ENCODE measurements at regions not wholly inside any gene's neighbourhood (a gene's known extent, or its start where the extent isn't known, plus 50 kb on each side); places are given as distances from the start of the nearest gene placed in this dataset.

DNA sequence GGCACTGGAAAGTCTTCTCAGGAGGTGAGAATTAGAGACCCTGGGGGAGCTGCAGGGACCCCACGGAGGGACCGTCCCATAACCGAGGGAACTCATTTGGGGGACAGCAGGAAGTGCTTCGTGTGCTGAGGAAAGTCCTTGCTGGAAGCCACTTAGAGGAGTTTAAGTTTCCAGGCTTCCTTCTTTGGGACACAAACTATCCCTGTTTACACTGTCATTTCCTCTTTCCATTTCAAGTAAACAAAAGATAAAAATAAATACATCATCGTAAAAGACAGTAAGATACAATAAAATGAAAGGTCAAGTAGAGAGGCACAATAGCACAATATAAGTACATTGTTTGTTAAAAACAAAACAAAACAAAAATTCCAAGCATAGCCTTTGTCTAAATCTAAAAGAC is 101.2 kb downstream of the TTLL2 start:
- in situ Hi-C loops (cut with HindIII; ENCODE audit: low pct_ligation_motif_present, low sequenced_read_pairs): no loop called here
- no peak for DNase-seq
- H3K27ac ChIP-seq: no peak overlapping the region
- no peaks in the 10 kb centered on the region for H3K36me3 ChIP-seq (replicated peaks)
- TF ChIP-seq, protein P1, sequence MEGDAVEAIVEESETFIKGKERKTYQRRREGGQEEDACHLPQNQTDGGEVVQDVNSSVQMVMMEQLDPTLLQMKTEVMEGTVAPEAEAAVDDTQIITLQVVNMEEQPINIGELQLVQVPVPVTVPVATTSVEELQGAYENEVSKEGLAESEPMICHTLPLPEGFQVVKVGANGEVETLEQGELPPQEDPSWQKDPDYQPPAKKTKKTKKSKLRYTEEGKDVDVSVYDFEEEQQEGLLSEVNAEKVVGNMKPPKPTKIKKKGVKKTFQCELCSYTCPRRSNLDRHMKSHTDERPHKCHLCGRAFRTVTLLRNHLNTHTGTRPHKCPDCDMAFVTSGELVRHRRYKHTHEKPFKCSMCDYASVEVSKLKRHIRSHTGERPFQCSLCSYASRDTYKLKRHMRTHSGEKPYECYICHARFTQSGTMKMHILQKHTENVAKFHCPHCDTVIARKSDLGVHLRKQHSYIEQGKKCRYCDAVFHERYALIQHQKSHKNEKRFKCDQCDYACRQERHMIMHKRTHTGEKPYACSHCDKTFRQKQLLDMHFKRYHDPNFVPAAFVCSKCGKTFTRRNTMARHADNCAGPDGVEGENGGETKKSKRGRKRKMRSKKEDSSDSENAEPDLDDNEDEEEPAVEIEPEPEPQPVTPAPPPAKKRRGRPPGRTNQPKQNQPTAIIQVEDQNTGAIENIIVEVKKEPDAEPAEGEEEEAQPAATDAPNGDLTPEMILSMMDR (IDR thresholded peaks at IDR 0.05; ENCODE audit: low read depth, low read length, missing control alignments): no peak
- H3K4me3 ChIP-seq (ENCODE audit: low read depth, low read length): no peak overlapping the region
- H3K27me3 ChIP-seq (replicated peaks): no peaks in the 10 kb centered on the region

- DNase-seq: no peak
- no peak overlapping the region for H3K4me3 ChIP-seq (ENCODE audit: low read depth, low read length)
- TF ChIP-seq, protein P1 (IDR thresholded peaks at IDR 0.05; ENCODE audit: low read depth, low read length, missing control alignments): no peak
- H3K27me3 ChIP-seq (replicated peaks): no peaks in the 10 kb centered on the region
- in situ Hi-C loops (cut with HindIII; ENCODE audit: low pct_ligation_motif_present, low sequenced_read_pairs): no loop called here
- H3K27ac ChIP-seq: no peak overlapping the region
- no peaks in the 10 kb centered on the region for H3K36me3 ChIP-seq (replicated peaks)
Measured at GRCh38 chr6:167426651-167427050, 101.8 kb downstream of the TTLL2 start.

GRCh38 chr6:167428664-167429333 is 103.9 kb downstream of the TTLL2 start:
- no peaks in the 10 kb centered on the region for H3K27me3 ChIP-seq (replicated peaks)
- in situ Hi-C loops (cut with HindIII; ENCODE audit: low pct_ligation_motif_present, low sequenced_read_pairs): no loop called here
- TF ChIP-seq, protein P1 (IDR thresholded peaks at IDR 0.05; ENCODE audit: low read depth, low read length, missing control alignments): no peak
- no peak for DNase-seq
- no peak overlapping the region for H3K4me3 ChIP-seq (ENCODE audit: low read depth, low read length)
- H3K27ac ChIP-seq: no peak overlapping the region
- no peaks in the 10 kb centered on the region for H3K36me3 ChIP-seq (replicated peaks)

DNA sequence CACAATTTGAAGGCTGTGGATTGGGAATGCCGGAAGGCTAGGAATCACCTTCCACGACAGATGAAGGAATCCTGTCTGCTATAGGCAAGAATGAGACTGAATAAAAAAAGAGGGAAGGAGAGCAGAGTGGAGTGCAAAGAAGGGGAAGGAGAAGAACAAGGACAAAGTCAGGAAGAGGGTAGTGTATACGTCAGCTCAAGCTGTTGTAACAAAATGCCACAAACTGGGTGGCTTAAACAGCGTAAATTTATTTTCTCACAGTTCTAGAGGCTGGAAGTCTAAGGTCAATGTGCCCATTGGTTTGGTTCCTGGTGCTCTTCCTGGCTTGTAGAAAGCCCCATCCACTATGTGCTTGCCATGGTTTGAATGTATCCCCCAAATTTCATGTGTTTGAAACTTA is 104.5 kb downstream of the TTLL2 start:
- Histone ChIP-seq H3K27ac (no peak overlapping the region), H3K36me3 (replicated peaks) (no peaks in the 10 kb centered on the region), H3K27me3 (replicated peaks) (no peaks in the 10 kb centered on the region), H3K4me3 (ENCODE audit: low read depth, low read length) (no peak overlapping the region)
- no peak for DNase-seq
- TF ChIP-seq, protein P1 (IDR thresholded peaks at IDR 0.05; ENCODE audit: low read depth, low read length, missing control alignments): no peak
- in situ Hi-C loops (cut with HindIII; ENCODE audit: low pct_ligation_motif_present, low sequenced_read_pairs): no loop called here

DNA sequence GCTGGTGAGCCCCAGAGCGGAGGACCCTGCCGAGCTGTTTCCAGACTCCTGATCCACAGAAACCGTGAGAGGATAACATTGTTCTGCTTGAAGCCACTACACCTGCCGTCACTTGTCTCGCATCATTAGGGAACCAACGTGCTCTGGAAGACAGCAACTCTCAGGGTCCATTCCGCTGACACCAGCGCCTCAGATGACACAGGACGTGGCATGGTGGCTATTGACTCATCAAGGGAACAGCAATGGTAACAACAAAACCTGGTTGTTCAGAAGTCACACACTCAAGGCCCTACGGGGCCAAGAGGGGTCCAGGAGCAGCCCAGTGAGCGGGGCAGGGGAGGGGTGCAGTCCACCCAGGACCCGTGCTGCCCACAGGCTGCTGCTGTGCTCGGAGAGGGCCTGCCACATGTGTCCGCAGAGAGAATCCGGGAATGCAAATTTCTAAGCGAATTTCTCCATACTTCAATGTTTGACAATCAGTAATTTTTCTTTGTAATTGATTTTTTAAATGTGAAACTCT is 110.4 kb downstream of the TTLL2 start:
- TF ChIP-seq, protein P1 (IDR thresholded peaks at IDR 0.05; ENCODE audit: low read depth, low read length, missing control alignments): no peak
- DNase-seq: no peak
- no peak overlapping the region for H3K4me3 ChIP-seq (ENCODE audit: low read depth, low read length)
- H3K27ac ChIP-seq: no peak overlapping the region
- no peaks in the 10 kb centered on the region for H3K27me3 ChIP-seq (replicated peaks)
- no peaks in the 10 kb centered on the region for H3K36me3 ChIP-seq (replicated peaks)
- in situ Hi-C loops (cut with HindIII; ENCODE audit: low pct_ligation_motif_present, low sequenced_read_pairs): no loop called here

Data from brain microvascular endothelial cell (primary cell).